D341Med (cell line): ENCODE measurements at regions not wholly inside any gene's neighbourhood (a gene's known extent, or its start where the extent isn't known, plus 50 kb on each side); places are given as distances from the start of the nearest gene placed in this dataset.

Source experiments
- DNase-seq: peaks from one replicate; pipeline ENCODE4 v3.0.0; 2012; ENCODE audit warnings: low spot score

DNA sequence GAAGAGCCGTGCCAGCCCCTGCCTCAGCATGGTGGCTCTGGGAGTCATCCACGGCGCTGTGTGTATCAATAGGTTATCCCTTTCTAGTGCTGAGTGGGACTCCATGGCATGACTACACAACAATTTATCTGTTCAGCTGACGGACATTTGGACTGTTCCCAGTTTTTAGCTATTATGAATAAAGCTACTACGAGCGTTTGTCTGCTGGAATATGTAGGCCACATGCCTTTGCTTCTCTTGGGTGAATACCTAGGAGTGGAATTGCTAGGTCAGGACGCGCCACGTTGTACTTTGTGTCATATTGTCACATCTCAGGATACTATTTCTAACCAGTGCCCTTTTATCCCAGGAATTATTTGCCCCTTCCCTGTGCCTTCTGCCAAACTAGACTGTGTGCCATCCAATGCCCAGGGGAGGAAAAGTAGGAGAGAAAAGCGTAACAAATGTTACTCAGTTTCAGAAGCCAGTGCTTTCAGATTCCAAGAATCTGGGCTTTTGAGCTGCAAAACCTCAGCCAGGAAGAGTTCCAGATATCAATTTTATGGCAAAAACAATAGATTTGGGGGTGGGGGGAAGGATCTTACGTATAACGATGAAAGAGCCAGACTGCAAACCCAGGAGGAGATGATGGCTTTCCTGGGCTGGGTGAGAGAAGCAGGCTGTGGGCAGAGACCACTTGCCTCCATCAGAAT lies 62.5 kb upstream of the NCOR2 start:
- no peak for DNase-seq

- DNase-seq: no peak
Observed at GRCh38 chr12:124629117-124629516, 61.7 kb upstream of the NCOR2 start.

- no peak for DNase-seq
Observed at GRCh38 chr12:124627956-124628355, 60.5 kb upstream of the NCOR2 start.

DNA sequence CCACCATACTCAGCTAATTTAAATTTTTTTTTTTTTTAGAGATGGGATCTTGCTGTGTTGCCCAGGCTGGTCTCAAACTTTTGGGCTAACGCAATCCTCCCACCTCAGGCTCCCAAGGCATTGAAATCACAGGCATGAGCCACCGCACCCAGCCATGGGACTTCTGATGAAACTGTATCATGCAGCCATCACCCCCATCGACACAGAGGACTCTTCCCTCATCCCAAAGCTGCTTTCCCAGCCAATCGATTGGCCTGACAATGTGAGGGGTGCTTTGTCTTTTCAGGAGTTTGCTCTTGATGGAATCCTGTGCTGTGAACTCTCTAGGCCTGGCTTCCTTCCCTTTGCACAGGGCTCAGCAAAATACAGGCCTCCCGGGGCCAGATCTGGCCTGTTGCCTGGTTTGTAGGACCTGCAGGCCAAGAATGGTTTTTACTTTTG lies 59.6 kb upstream of the NCOR2 start:
- DNase-seq: no peak

DNA sequence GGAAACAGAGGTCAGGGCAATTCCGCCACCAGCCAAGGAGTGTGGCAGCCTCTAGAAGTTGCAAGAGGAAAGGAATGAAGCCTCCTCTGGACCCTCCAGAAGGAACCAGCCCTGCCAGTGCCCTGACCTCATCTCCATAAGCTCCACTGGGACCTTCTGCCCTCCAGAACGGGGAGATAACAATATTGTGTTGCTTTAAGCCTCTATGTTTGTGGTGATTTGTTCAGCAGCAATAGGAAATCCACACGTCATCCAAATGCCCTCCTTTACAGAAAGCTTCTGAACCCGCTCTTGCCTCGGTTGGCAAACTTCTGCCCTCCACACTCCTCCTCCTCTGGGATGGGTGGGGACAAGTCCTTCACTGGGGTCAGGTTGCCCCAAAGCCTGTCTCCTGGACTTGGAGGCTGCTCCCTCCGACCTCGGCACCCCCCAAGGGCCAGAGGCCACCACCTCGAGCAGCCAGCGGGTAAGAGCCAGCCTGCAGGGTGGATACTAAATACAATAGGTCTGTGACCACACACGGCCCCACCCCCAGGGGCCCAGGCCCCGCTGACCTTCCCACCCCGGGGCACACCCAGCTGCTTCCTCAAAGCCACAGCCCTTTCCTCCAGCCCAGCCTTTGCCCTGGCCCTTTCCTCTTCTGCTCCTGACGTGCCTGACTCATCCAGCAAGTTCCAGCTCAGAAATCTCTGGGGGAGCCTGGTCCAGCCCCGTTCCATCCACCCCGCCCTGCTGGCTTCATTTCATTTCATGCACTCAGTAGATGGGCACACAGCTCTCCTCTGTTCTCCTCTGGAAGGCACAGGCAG lies 58.7 kb upstream of the NCOR2 start:
- DNase-seq: no peak

- no peak for DNase-seq
Observed at GRCh38 chr12:124624823-124625222, 57.4 kb upstream of the NCOR2 start.

DNA sequence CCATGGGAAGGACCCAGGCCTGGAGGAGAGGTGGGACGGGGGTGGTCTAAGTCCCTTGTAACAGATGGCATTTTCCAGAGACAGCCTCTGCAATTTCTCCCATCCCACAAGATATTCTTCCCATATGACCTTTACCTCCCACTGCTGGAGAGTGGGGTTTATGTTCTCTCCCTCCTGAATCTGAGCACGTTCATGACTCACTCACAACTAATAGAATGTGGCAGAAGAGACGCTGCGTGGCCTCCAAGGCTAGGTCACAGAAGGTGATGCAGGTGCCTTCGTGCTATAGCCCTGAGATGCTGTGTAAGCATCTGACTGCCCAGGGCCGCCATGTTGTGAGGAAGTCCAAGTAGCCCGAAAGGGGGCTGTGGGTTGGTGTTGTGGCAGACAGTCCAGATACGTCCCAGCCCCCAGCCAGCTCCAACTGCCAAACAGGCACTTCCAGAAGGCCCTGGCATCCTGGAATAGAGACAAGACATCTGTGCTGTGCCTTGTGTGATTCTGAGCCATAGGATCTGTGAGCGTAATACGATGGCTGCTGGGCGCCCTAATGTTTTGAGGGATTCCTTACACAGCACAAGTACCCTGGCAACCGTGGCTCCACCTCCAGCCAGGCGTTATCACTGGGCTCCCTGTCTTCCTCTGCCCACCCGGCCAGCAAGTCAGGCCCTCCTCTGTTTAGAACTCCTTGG lies 56.1 kb upstream of the NCOR2 start:
- DNase-seq: no peak

GRCh38 chr12:124622764-124623163 lies 55.4 kb upstream of the NCOR2 start:
- no peak for DNase-seq

GRCh38 chr12:124622331-124622730 lies 54.9 kb upstream of the NCOR2 start:
- DNase-seq: no peak

DNA sequence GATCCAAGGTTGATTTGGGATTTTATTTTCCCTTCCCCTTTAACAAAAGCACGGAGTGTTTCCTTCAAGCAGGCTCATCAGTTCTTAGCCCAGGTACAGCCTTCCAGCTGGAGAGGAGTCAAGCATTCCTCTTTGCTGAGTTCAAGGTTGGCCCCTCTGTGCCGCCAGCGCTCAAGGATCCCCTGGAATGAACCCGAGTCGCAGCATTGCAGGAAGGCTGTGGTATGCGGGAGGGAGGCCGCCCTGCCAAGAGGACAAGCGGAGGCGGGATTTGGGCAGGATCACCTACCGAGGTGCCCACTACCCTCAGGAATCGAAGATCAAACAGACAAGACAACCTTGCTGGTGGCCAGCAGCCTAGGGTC lies 53.9 kb upstream of the NCOR2 start:
- DNase-seq: peak; percentile 43

GRCh38 chr12:124620606-124621295 lies 53.3 kb upstream of the NCOR2 start:
- peak; percentile 55 for DNase-seq

GRCh38 chr12:124618291-124618902 lies 51.0 kb upstream of the NCOR2 start:
- peak; percentile 14 for DNase-seq

DNA sequence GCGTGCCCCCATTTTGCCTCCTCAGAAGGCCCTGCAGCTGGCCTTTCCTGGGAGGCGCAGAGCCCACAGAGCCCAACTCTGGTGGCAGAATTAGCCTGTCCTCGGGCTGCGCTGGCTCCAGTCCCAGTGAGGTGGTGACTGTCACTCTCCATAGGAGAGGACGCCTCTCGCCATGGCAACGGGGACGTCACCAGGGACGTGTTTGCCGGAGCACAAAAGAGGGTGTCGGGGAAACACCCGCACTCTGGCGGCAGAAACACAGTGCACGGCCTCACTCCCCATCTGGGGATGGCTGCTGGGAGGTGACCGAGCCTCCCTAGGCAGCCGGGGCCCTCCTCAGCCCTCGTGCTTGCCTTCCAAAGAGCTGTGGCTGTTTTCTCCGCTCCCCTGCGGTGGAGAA lies 50.2 kb upstream of the NCOR2 start:
- peak; percentile 34 for DNase-seq
